B cell (primary cell): ENCODE measurements at regions not wholly inside any gene's neighbourhood (a gene's known extent, or its start where the extent isn't known, plus 50 kb on each side); places are given as distances from the start of the nearest gene placed in this dataset.

Experiments
- ATAC-seq: fragments of 200-7000 bp; cut with Tn5 transposase; one replicate; pipeline ENCODE4 v1.10.0; 2021; ENCODE audit warnings: low read depth, mild to moderate bottlenecking, moderate number of reproducible peaks, moderate library complexity
- CTCF ChIA-PET: fragments of 350-600 bp; sonication (Branson Sonifier 250); formaldehyde crosslinking; loops from one replicate; lab custom pipeline; 2021; ENCODE audit warnings: antibody characterized with exemption, inconsistent platforms; lab: Charles Lee
- POLR2A ChIA-PET: fragments of 350-600 bp; sonication (Branson Sonifier 250); formaldehyde crosslinking; loops from one replicate; lab custom pipeline; 2021; ENCODE audit warnings: antibody characterized with exemption; lab: Charles Lee
- DNase-seq: peaks from one replicate; pipeline ENCODE4 v3.0.0; 2013
- H2AFZ ChIP-seq: 2 replicates; pipeline ENCODE4 v1.6.1; 2012; ENCODE audit warnings: mild to moderate bottlenecking, low read depth, low read length; ENCODE audit not compliant: insufficient read depth, poor library complexity, severe bottlenecking
- H3K27ac ChIP-seq, 2 donors: 1 replicate in 1 of 2; 2 replicates in 1 of 2; pipeline ENCODE4 v1.5.1; 2012 to 2013; ENCODE audit warnings: low read length in 2 of 2, mild to moderate bottlenecking in 2 of 2, moderate library complexity in 1 of 2
- H3K27me3 ChIP-seq, 4 experiments: fragments of 200-600 bp in 1 of 4; sonication (generic) in 1 of 4; replicated peaks in 1 of 4; 1 replicate in 2 of 4; 2 replicates in 2 of 4; pipeline versions ENCODE4 v1.6.1 to v1.7.0; 2013 to 2016; ENCODE audit warnings: low read length in 3 of 4, mild to moderate bottlenecking in 2 of 4, mixed read lengths in 1 of 4, moderate library complexity in 1 of 4; ENCODE audit not compliant: insufficient read depth in 4 of 4, control insufficient read depth in 3 of 4; ENCODE audit errors: control extremely low read depth in 1 of 4
- H3K36me3 ChIP-seq, 2 experiments: replicated peaks in 1 of 2; 1 replicate in 1 of 2; 2 replicates in 1 of 2; pipeline versions ENCODE4 v1.6.1 to v1.7.1; 2013; ENCODE audit warnings: low read length in 1 of 2; ENCODE audit not compliant: insufficient read depth in 2 of 2, control insufficient read depth in 1 of 2; ENCODE audit errors: control extremely low read depth in 1 of 2, extremely low read depth in 1 of 2
- H3K4me1 ChIP-seq, 2 donors: fragments of 200-600 bp in 1 of 2; sonication (generic) in 1 of 2; 1 replicate in 1 of 2; 2 replicates in 1 of 2; pipeline versions ENCODE4 v1.5.1 to v1.6.1; 2013 to 2017; ENCODE audit warnings: low read length in 2 of 2; ENCODE audit not compliant: control insufficient read depth in 2 of 2, insufficient read depth in 2 of 2
- H3K4me2 ChIP-seq: replicated peaks from 2 replicates; pipeline ENCODE3; 2012; ENCODE audit warnings: mild to moderate bottlenecking, low read depth, low read length; ENCODE audit not compliant: poor library complexity, severe bottlenecking
- H3K4me3 ChIP-seq, 5 experiments: fragments of 200-600 bp in 1 of 5; sonication (generic) in 1 of 5; 1 replicate in 3 of 5; 2 replicates in 2 of 5; pipeline versions ENCODE4 v1.5.1 to v1.7.0; 2011 to 2016; ENCODE audit warnings: low read length in 4 of 5, mild to moderate bottlenecking in 4 of 5, low read depth in 2 of 5, control low read depth in 1 of 5, moderate library complexity in 1 of 5; ENCODE audit not compliant: insufficient read depth in 1 of 5; ENCODE audit errors: control extremely low read depth in 1 of 5, extremely low read depth in 1 of 5
- H3K79me2 ChIP-seq: fragments of 200-600 bp; sonication (generic); one replicate; pipeline ENCODE4 v1.6.0; 2016; ENCODE audit warnings: low read length; ENCODE audit not compliant: control insufficient read depth, insufficient read depth
- H3K9ac ChIP-seq: fragments of 200-600 bp; sonication (generic); 2 replicates; pipeline ENCODE4 v1.6.1; 2017; ENCODE audit warnings: mild to moderate bottlenecking, low read length, moderate library complexity
- H3K9me3 ChIP-seq, 3 donors: one replicate each; pipeline versions ENCODE4 v1.6.1 to v1.7.1; 2013; ENCODE audit warnings: low read length in 2 of 3; ENCODE audit not compliant: control insufficient read depth in 2 of 3, insufficient read depth in 1 of 3; ENCODE audit errors: control extremely low read depth in 1 of 3
- H4K20me1 ChIP-seq: 2 replicates; pipeline ENCODE4 v1.6.0; 2012; ENCODE audit warnings: mild to moderate bottlenecking, low read length; ENCODE audit not compliant: insufficient read depth, control insufficient read depth, poor library complexity, severe bottlenecking
- H3K27ac Mint-ChIP-seq: one replicate; pipeline ENCODE4 v1.8.0; 2021; ENCODE audit warnings: mixed read lengths
- H3K27me3 Mint-ChIP-seq: one replicate; pipeline ENCODE4 v1.8.0; 2021; ENCODE audit warnings: mixed read lengths
- H3K4me1 Mint-ChIP-seq: one replicate; pipeline ENCODE4 v1.8.0; 2021; ENCODE audit warnings: mixed read lengths
- H3K4me3 Mint-ChIP-seq: one replicate; pipeline ENCODE4 v1.8.0; 2021; ENCODE audit warnings: mixed read lengths
- H3K9me3 Mint-ChIP-seq: one replicate; pipeline ENCODE4 v1.8.0; 2022; ENCODE audit warnings: mixed read lengths; ENCODE audit not compliant: insufficient read depth
- CTCF ChIP-seq: fragments of 200-600 bp; IDR thresholded peaks from one replicate; pipeline ENCODE4 v1.8.0; 2022; ENCODE audit warnings: antibody characterized with exemption, mild to moderate bottlenecking
- EZH2 ChIP-seq: IDR thresholded peaks from 2 replicates; pipeline ENCODE4 v1.6.1; 2012; ENCODE audit warnings: borderline replicate concordance, low read depth, mild to moderate bottlenecking, moderate library complexity, low read length; ENCODE audit not compliant: insufficient read depth, poor library complexity, severe bottlenecking
- WGBS: methylation state at CpG from one replicate; pipeline ENCODE4 v1.1.5; 2013; ENCODE audit warnings: missing lambda C conversion rate; ENCODE audit not compliant: insufficient coverage; 5-methylcytosine and 5-hydroxymethylcytosine counted together
- intact Hi-C: fragments of 100-400 bp; cut with micrococcal nuclease; formaldehyde crosslinking; loops from one replicate; pipeline ENCODE4 v1.10.0; 2022

- no peak overlapping the region for H3K9ac ChIP-seq
- no peaks in the 10 kb centered on the region for H3K4me1 Mint-ChIP-seq
- H3K27me3 ChIP-seq, result no peaks in the 10 kb centered on the region
- TF ChIP-seq EZH2 (no peak), CTCF (no peak)
- DNase-seq (no peak), ATAC-seq (no peak)
- H3K9me3 Mint-ChIP-seq, result peaks cover 11% of the 10 kb centered on the region
- ChIA-PET CTCF (no interaction called here), POLR2A (no interaction called here)
- H2AFZ ChIP-seq, result no peak overlapping the region
- intact Hi-C loops, result no loop called here
- H3K4me3 Mint-ChIP-seq, result no peak overlapping the region
- no peaks in the 10 kb centered on the region for H3K4me1 ChIP-seq
- no peaks in the 10 kb centered on the region for H3K36me3 ChIP-seq
- H3K4me3 ChIP-seq, result no peak overlapping the region
- 49% methylated on average over 2 of the region's 7 CpGs for WGBS
- no peak overlapping the region for H3K4me2 ChIP-seq
- H3K27ac Mint-ChIP-seq, result no peak overlapping the region
- no peaks in the 10 kb centered on the region for H3K79me2 ChIP-seq
- no peaks in the 10 kb centered on the region for H4K20me1 ChIP-seq
- no peak overlapping the region for H3K27ac ChIP-seq
- H3K27me3 Mint-ChIP-seq, result no peaks in the 10 kb centered on the region
- peaks cover 0 to 6% (median 0%) of the 10 kb centered on the region in 3 donors for H3K9me3 ChIP-seq
Observed at GRCh38 chr18:77524909-77525308, 275.3 kb downstream of the GALR1 start.

GRCh38 chr18:77526962-77527361 lies 277.3 kb downstream of the GALR1 start:
- no peaks in the 10 kb centered on the region for H3K4me1 Mint-ChIP-seq
- H3K4me3 Mint-ChIP-seq, result no peak overlapping the region
- WGBS, result 98% methylated on average over 8 of the region's 8 CpGs

More at GRCh38 chr18:77526962-77527361, 277.3 kb downstream of the GALR1 start:
- Histone ChIP-seq H3K27ac (no peak overlapping the region), H3K4me1 (no peaks in the 10 kb centered on the region), H3K4me2 (no peak overlapping the region), H3K9me3 (peaks cover 0 to 6% (median 0%) of the 10 kb centered on the region in 3 donors), H4K20me1 (no peaks in the 10 kb centered on the region), H3K79me2 (no peaks in the 10 kb centered on the region), H3K36me3 (no peaks in the 10 kb centered on the region), H2AFZ (no peak overlapping the region), H3K4me3 (no peak overlapping the region), H3K27me3 (no peaks in the 10 kb centered on the region), H3K9ac (no peak overlapping the region)
- H3K27ac Mint-ChIP-seq, result no peak overlapping the region
- ChIA-PET CTCF (no interaction called here), POLR2A (no interaction called here)
- no peak for TF ChIP-seq CTCF
- TF ChIP-seq EZH2, result no peak
- H3K27me3 Mint-ChIP-seq, result no peaks in the 10 kb centered on the region
- ATAC-seq (no peak), DNase-seq (no peak)
- intact Hi-C loops, result no loop called here
- H3K9me3 Mint-ChIP-seq, result peaks cover 11% of the 10 kb centered on the region
